Neural cell (in vitro differentiated cells): ENCODE measurements at regions not wholly inside any gene's neighbourhood (a gene's known extent, or its start where the extent isn't known, plus 50 kb on each side); places are given as distances from the start of the nearest gene placed in this dataset.
"Not testable (repeated sequence)": the region's sequence is repeated elsewhere in the genome, so short reads cannot be mapped to it uniquely, and the experiment has no call there.

Experiments
- H2AFZ ChIP-seq: fragments of 200-600, 300-800 bp; sonication (generic), shearing (Covaris generic); 2 replicates; pipeline ENCODE4 v1.6.0; 2014; ENCODE audit warnings: low read depth, mild to moderate bottlenecking, antibody characterized with exemption, low read length, moderate library complexity
- H3F3A ChIP-seq: fragments of 200-600 bp; shearing (Covaris generic); 2 replicates; pipeline ENCODE4 v1.6.1; 2016; ENCODE audit warnings: mild to moderate bottlenecking, moderate library complexity, mixed read lengths, antibody characterized with exemption, low read length; ENCODE audit not compliant: insufficient read depth, poor library complexity, severe bottlenecking
- H3K27ac ChIP-seq: fragments of 200-600, 300-800 bp; sonication (generic), shearing (Covaris generic); 2 replicates; pipeline ENCODE4 v1.5.1; 2014; ENCODE audit warnings: mild to moderate bottlenecking, low read length, moderate library complexity
- H3K27me3 ChIP-seq: fragments of 300-800, 200-600 bp; sonication (generic), shearing (Covaris generic); 2 replicates; pipeline ENCODE4 v1.6.0; 2014; ENCODE audit warnings: mild to moderate bottlenecking, low read depth, low read length, moderate library complexity; ENCODE audit not compliant: insufficient read depth
- H3K36me3 ChIP-seq: fragments of 300-800, 200-600 bp; sonication (generic), shearing (Covaris generic); 2 replicates; pipeline ENCODE4 v1.5.1; 2014; ENCODE audit warnings: mild to moderate bottlenecking, antibody characterized with exemption, low read length, moderate library complexity; ENCODE audit not compliant: insufficient read depth
- H3K4me2 ChIP-seq: fragments of 300-800, 200-600 bp; sonication (generic), shearing (Covaris generic); 2 replicates; pipeline ENCODE4 v1.6.0; 2014; ENCODE audit warnings: mild to moderate bottlenecking, low read length
- H3K4me3 ChIP-seq: fragments of 300-800, 200-600 bp; sonication (generic), shearing (Covaris generic); 2 replicates; pipeline ENCODE4 v1.5.1; 2014; ENCODE audit warnings: mild to moderate bottlenecking, low read length, moderate library complexity
- H3K79me2 ChIP-seq: fragments of 200-600 bp; shearing (Covaris generic); replicated peaks from 2 replicates; pipeline ENCODE4 v1.6.0; 2014; ENCODE audit warnings: mild to moderate bottlenecking, low read length, moderate library complexity; ENCODE audit not compliant: insufficient read depth
- H3K9ac ChIP-seq: fragments of 300-800, 200-600 bp; sonication (generic), shearing (Covaris generic); 2 replicates; pipeline ENCODE4 v1.6.1; 2016; ENCODE audit warnings: mild to moderate bottlenecking, low read length, mixed read lengths
- H3K9me2 ChIP-seq: fragments of 200-600 bp; shearing (Covaris generic); 2 replicates; pipeline ENCODE4 v1.6.1; 2016; ENCODE audit warnings: mild to moderate bottlenecking, low read length, mixed read lengths; ENCODE audit not compliant: insufficient read depth
- H3K9me3 ChIP-seq: fragments of 200-600, 300-800 bp; sonication (generic), shearing (Covaris generic); 2 replicates; pipeline ENCODE4 v1.6.1; 2016; ENCODE audit warnings: mild to moderate bottlenecking, mixed run types, low read length, moderate library complexity, mixed read lengths
- H4K20me1 ChIP-seq: fragments of 200-600 bp; shearing (Covaris generic); 2 replicates; pipeline ENCODE4 v1.6.1; 2016; ENCODE audit warnings: mild to moderate bottlenecking, mixed run types; ENCODE audit not compliant: insufficient read depth
- CTCF ChIP-seq: fragments of 450-650 bp; IDR thresholded peaks from 2 replicates; pipeline ENCODE4 v1.5.1; 2014; ENCODE audit warnings: antibody characterized with exemption, mild to moderate bottlenecking, moderate library complexity; ENCODE audit not compliant: poor library complexity, severe bottlenecking
- EP300 ChIP-seq: fragments of 450-650 bp; conservative IDR thresholded peaks from 2 replicates; pipeline ENCODE4 v1.6.1; 2014; ENCODE audit warnings: antibody characterized with exemption, mild to moderate bottlenecking, moderate library complexity; ENCODE audit not compliant: poor library complexity, severe bottlenecking
- EZH2 ChIP-seq: fragments of 200-600, 300-800 bp; shearing (Covaris generic), sonication (generic); IDR thresholded peaks from 2 replicates; pipeline ENCODE4 v1.6.1; 2014; ENCODE audit warnings: antibody characterized with exemption, low read length, borderline replicate concordance, mild to moderate bottlenecking; ENCODE audit not compliant: insufficient read depth, poor library complexity, severe bottlenecking
- MXI1 ChIP-seq: fragments of 450-650 bp; conservative IDR thresholded peaks from 2 replicates; pipeline ENCODE4 v1.6.1; 2014; ENCODE audit warnings: antibody characterized with exemption, mild to moderate bottlenecking; ENCODE audit not compliant: poor library complexity, severe bottlenecking
- POLR2AphosphoS5 ChIP-seq: IDR thresholded peaks from 2 replicates; pipeline ENCODE4 v1.6.1; 2012
- RAD21 ChIP-seq: fragments of 450-650 bp; conservative IDR thresholded peaks from 2 replicates; pipeline ENCODE4 v1.6.1; 2014; ENCODE audit warnings: antibody characterized with exemption, mild to moderate bottlenecking, moderate library complexity
- REST ChIP-seq: IDR thresholded peaks from 2 replicates; pipeline ENCODE4 v1.6.1; 2012; ENCODE audit warnings: borderline replicate concordance
- SMC3 ChIP-seq: fragments of 450-650 bp; conservative IDR thresholded peaks from 2 replicates; pipeline ENCODE4 v1.6.1; 2014; ENCODE audit warnings: antibody characterized with exemption, mild to moderate bottlenecking, moderate library complexity; ENCODE audit not compliant: poor library complexity
- TAF1 ChIP-seq: IDR thresholded peaks from 2 replicates; pipeline ENCODE4 v1.6.1; 2012; ENCODE audit warnings: low read depth

- H3K36me3 ChIP-seq, result no peaks in the 10 kb centered on the region
- H3K4me3 ChIP-seq, result no peak overlapping the region
- no peak overlapping the region for H3K27ac ChIP-seq
- no peaks in the 10 kb centered on the region for H4K20me1 ChIP-seq
- H2AFZ ChIP-seq, result no peak overlapping the region
- no peaks in the 10 kb centered on the region for H3K9me3 ChIP-seq
- no peaks in the 10 kb centered on the region for H3K79me2 ChIP-seq
- TF ChIP-seq EZH2 (no peak), TAF1 (no peak), SMC3 (no peak), EP300 (no peak)
- no peak overlapping the region for H3K9ac ChIP-seq
- no peaks in the 10 kb centered on the region for H3K27me3 ChIP-seq
- no peaks in the 10 kb centered on the region for H3K9me2 ChIP-seq
- no peak overlapping the region for H3K4me2 ChIP-seq
- H3F3A ChIP-seq, result no peaks in the 10 kb centered on the region
Observed at GRCh38 chr5:68110894-68111293, 104.7 kb upstream of the PIK3R1 start.

GRCh38 chr5:68110264-68110663 lies 105.3 kb upstream of the PIK3R1 start:
- H3F3A ChIP-seq, result no peaks in the 10 kb centered on the region
- H3K79me2 ChIP-seq, result no peaks in the 10 kb centered on the region
- TF ChIP-seq MXI1 (no peak), EP300 (no peak), RAD21 (no peak), TAF1 (no peak), POLR2AphosphoS5 (no peak), SMC3 (no peak), EZH2 (no peak), CTCF (no peak), REST (no peak)
- no peak overlapping the region for H3K4me2 ChIP-seq
- no peak overlapping the region for H3K27ac ChIP-seq
- no peak overlapping the region for H3K4me3 ChIP-seq
- H3K9me2 ChIP-seq, result no peaks in the 10 kb centered on the region
- no peaks in the 10 kb centered on the region for H3K27me3 ChIP-seq
- no peak overlapping the region for H3K9ac ChIP-seq
- H3K9me3 ChIP-seq, result no peaks in the 10 kb centered on the region
- no peak overlapping the region for H2AFZ ChIP-seq
- H4K20me1 ChIP-seq, result no peaks in the 10 kb centered on the region
- H3K36me3 ChIP-seq, result no peaks in the 10 kb centered on the region

GRCh38 chr5:68104217-68104616 lies 111.3 kb upstream of the PIK3R1 start:
- H3K36me3 ChIP-seq, H3K27me3 ChIP-seq, H3F3A ChIP-seq, H3K4me2 ChIP-seq, H3K79me2 ChIP-seq, H4K20me1 ChIP-seq, H3K9ac ChIP-seq, H3K9me3 ChIP-seq, H2AFZ ChIP-seq, H3K27ac ChIP-seq, H3K9me2 ChIP-seq, H3K4me3 ChIP-seq: not testable (repeated sequence)

- H3K27me3 ChIP-seq, H3K36me3 ChIP-seq, H3K9me2 ChIP-seq, H3K9ac ChIP-seq, H3K27ac ChIP-seq, H2AFZ ChIP-seq, H3K4me2 ChIP-seq, H3F3A ChIP-seq, H3K4me3 ChIP-seq, H4K20me1 ChIP-seq, H3K9me3 ChIP-seq, H3K79me2 ChIP-seq: not testable (repeated sequence)
Observed at GRCh38 chr5:68103297-68103696, 112.3 kb upstream of the PIK3R1 start.
